HL-60 (cell line): ENCODE measurements at regions not wholly inside any gene's neighbourhood (a gene's known extent, or its start where the extent isn't known, plus 50 kb on each side); places are given as distances from the start of the nearest gene placed in this dataset.

Source experiments
- DNase-seq, 2 experiments: peaks; one replicate each; pipeline ENCODE4 v3.0.0-alpha.2; 2010 to 2020; ENCODE audit warnings: low read depth in 1 of 2, low spot score in 1 of 2
- H3K27ac ChIP-seq: fragments of 250-450 bp; sonication (Bioruptor Pico); replicated peaks from 2 replicates; pipeline ENCODE4 v1.5.1; 2020; ENCODE audit warnings: mild to moderate bottlenecking, moderate library complexity
- H3K27me3 ChIP-seq: fragments of 250-450 bp; sonication (Bioruptor Pico); 2 replicates; pipeline ENCODE4 v1.5.1; 2021; ENCODE audit warnings: mild to moderate bottlenecking, moderate library complexity; ENCODE audit not compliant: insufficient read depth, poor library complexity, severe bottlenecking
- H3K4me3 ChIP-seq: replicated peaks from 2 replicates; pipeline ENCODE4 v1.5.1; 2011; ENCODE audit warnings: mild to moderate bottlenecking, control low read depth, low read length; ENCODE audit not compliant: insufficient read depth
- GABPA ChIP-seq: IDR thresholded peaks from 2 replicates; pipeline ENCODE4 v1.6.1; 2012; ENCODE audit warnings: low read depth
- POLR2AphosphoS5 ChIP-seq: IDR thresholded peaks from 2 replicates; pipeline ENCODE4 v1.6.1; 2012; ENCODE audit warnings: low read depth
- SPI1 ChIP-seq: IDR thresholded peaks from 2 replicates; pipeline ENCODE4 v1.6.1; 2012; ENCODE audit warnings: low read depth, mild to moderate bottlenecking, borderline replicate concordance
- TF ChIP-seq, protein P1 (sequence below): IDR thresholded peaks from one replicate; pipeline ENCODE4 v1.5.1; 2011; ENCODE audit warnings: low read length, control low read depth, inconsistent platforms; ENCODE audit not compliant: insufficient read depth
- TF ChIP-seq, protein P2 (sequence below): IDR thresholded peaks from 2 replicates; pipeline ENCODE4 v1.6.1; 2012; ENCODE audit warnings: low read depth; ENCODE audit not compliant: insufficient replicate concordance

DNA sequence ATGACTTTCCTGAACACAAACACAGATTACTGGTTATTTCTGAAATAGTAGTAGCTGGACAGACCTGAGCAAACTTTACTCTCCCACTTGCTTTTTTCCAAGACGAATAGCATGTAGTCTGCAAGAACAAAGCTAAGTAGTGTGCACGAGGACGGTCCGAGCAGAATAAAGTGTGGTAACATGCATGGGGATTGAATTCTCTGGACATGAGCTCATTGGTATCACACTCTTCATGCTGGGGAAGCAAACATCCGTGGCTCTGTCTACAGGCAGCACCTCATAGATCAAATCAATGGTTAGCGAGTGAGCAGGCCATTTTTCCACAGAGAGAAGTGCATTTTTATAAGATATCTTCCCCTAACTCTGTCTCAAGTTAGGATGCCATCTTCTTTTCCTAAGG lies 164.8 kb upstream of the STK17B start:
- H3K27me3 ChIP-seq = no peaks in the 10 kb centered on the region
- H3K4me3 ChIP-seq = no peak overlapping the region
- DNase-seq = no peak
- no peak overlapping the region for H3K27ac ChIP-seq
- TF ChIP-seq, protein P1, sequence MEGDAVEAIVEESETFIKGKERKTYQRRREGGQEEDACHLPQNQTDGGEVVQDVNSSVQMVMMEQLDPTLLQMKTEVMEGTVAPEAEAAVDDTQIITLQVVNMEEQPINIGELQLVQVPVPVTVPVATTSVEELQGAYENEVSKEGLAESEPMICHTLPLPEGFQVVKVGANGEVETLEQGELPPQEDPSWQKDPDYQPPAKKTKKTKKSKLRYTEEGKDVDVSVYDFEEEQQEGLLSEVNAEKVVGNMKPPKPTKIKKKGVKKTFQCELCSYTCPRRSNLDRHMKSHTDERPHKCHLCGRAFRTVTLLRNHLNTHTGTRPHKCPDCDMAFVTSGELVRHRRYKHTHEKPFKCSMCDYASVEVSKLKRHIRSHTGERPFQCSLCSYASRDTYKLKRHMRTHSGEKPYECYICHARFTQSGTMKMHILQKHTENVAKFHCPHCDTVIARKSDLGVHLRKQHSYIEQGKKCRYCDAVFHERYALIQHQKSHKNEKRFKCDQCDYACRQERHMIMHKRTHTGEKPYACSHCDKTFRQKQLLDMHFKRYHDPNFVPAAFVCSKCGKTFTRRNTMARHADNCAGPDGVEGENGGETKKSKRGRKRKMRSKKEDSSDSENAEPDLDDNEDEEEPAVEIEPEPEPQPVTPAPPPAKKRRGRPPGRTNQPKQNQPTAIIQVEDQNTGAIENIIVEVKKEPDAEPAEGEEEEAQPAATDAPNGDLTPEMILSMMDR = no peak
- TF ChIP-seq, protein P2, sequence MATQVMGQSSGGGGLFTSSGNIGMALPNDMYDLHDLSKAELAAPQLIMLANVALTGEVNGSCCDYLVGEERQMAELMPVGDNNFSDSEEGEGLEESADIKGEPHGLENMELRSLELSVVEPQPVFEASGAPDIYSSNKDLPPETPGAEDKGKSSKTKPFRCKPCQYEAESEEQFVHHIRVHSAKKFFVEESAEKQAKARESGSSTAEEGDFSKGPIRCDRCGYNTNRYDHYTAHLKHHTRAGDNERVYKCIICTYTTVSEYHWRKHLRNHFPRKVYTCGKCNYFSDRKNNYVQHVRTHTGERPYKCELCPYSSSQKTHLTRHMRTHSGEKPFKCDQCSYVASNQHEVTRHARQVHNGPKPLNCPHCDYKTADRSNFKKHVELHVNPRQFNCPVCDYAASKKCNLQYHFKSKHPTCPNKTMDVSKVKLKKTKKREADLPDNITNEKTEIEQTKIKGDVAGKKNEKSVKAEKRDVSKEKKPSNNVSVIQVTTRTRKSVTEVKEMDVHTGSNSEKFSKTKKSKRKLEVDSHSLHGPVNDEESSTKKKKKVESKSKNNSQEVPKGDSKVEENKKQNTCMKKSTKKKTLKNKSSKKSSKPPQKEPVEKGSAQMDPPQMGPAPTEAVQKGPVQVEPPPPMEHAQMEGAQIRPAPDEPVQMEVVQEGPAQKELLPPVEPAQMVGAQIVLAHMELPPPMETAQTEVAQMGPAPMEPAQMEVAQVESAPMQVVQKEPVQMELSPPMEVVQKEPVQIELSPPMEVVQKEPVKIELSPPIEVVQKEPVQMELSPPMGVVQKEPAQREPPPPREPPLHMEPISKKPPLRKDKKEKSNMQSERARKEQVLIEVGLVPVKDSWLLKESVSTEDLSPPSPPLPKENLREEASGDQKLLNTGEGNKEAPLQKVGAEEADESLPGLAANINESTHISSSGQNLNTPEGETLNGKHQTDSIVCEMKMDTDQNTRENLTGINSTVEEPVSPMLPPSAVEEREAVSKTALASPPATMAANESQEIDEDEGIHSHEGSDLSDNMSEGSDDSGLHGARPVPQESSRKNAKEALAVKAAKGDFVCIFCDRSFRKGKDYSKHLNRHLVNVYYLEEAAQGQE = no peak
- TF ChIP-seq GABPA = no peak
- no peak for TF ChIP-seq SPI1
- TF ChIP-seq POLR2AphosphoS5 = no peak

DNA sequence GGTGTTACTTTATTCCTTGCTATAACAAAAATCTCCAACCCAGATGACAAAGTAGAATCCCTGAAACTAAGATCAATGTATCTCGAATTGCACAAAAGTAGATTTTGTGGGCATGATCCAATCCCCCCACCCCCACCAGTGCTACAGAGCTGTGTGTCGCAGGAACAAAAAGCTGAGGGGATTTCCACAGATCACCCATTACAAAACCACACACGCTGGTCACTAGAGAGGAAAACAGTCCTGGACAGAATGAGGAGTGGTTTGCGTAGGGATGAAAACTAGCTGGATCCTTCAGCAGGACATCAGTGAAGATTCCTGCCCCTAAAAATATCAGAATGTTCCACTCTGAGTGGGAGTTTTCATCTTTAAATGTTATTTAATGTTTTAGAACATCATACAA lies 165.3 kb upstream of the STK17B start:
- Histone ChIP-seq H3K27ac (no peak overlapping the region), H3K4me3 (no peak overlapping the region), H3K27me3 (no peaks in the 10 kb centered on the region)
- no peak for DNase-seq
- TF ChIP-seq POLR2AphosphoS5 (no peak), SPI1 (no peak), GABPA (no peak)
- TF ChIP-seq, protein P2 = no peak
- TF ChIP-seq, protein P1 = no peak

DNA sequence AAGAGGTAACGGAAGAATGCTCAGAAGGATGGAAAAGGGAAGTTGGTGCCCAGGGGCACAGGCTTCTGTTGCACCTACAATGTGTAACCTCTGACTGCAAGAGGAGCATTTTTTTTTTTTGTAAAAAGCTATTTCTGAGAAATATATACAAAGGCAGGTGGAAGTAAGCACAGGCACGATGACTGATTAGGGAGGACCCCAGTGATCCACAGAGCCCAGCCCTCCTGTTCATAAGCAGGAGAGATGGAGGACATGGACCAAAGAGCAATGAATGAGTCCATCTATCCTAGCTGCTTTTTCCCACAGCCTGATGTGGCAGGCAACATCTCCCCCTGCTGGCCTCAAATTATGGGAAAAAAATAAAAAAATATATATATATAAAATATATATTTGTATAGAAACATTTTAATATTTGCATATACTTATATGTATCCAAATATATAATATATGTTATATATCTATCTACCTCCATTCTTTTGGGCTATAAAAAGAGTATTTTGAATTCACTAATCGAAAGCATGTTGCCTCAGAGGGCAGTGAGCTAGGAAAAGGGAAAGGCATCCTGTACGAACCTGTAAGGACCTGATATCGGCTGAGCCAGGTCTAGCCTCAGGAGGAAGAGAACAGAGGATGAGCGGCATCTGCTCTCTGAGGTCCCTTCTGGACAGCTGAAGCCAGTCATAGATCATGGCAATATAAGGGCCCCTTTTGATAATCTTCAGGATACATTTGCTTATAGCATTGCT lies 166.0 kb upstream of the STK17B start:
- DNase-seq = peak in 1 of 2 experiments; percentile 14
- Histone ChIP-seq H3K27me3 (no peaks in the 10 kb centered on the region), H3K27ac (no peak overlapping the region), H3K4me3 (no peak overlapping the region)
- no peak for TF ChIP-seq GABPA
- no peak for TF ChIP-seq POLR2AphosphoS5
- TF ChIP-seq, protein P2 = no peak
- TF ChIP-seq, protein P1 = no peak
- no peak for TF ChIP-seq SPI1
